ENCODE measurements at regions not wholly inside any gene's neighbourhood (a gene's known extent, or its start where the extent isn't known, plus 50 kb on each side); places are given as distances from the start of the nearest gene placed in this dataset.

DNA sequence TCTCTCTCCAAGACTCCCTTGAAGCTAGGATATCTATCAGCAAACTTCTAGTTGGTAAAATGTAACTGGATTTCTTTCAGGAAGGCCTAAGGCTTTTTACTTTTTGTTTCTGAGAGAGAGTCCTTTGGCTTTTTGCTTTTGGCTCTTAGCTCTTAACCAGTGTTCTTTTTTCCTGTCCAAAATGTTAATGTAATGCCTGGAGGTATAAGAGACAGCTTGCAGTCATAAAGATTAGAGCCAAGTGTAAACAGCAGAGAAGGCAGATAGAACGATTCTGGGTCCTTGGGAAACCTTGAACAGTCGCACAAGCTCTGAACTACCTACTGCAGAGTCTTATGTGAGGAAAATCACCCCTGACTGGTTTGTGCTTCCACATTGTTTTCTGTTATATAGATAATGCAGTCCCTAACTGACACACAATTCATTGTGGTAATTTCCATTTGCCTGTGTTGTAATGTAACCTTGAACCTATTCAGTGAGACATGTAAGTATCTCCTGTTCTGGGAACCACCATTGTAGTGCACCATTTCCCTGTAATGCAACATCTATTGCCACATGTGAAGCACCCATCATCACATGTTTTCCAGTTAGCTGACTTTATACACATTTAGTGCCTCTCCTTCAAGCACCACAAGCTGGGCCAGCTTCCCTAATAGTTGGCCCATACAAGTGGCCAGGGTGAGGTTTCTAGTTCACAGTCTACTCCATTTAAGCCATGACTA, 1311.9 kb downstream of the ROBO1 start:
- Histone ChIP-seq H3K27me3 (replicated peaks; ENCODE audit: control insufficient read depth, insufficient read depth, low read length) (no peaks in the 10 kb centered on the region), H3K36me3 (ENCODE audit: control insufficient read depth, insufficient read depth, low read length) (no peaks in the 10 kb centered on the region), H3K4me3 (replicated peaks; ENCODE audit: low read depth, low read length) (no peak overlapping the region)
- TF ChIP-seq, protein P1, sequence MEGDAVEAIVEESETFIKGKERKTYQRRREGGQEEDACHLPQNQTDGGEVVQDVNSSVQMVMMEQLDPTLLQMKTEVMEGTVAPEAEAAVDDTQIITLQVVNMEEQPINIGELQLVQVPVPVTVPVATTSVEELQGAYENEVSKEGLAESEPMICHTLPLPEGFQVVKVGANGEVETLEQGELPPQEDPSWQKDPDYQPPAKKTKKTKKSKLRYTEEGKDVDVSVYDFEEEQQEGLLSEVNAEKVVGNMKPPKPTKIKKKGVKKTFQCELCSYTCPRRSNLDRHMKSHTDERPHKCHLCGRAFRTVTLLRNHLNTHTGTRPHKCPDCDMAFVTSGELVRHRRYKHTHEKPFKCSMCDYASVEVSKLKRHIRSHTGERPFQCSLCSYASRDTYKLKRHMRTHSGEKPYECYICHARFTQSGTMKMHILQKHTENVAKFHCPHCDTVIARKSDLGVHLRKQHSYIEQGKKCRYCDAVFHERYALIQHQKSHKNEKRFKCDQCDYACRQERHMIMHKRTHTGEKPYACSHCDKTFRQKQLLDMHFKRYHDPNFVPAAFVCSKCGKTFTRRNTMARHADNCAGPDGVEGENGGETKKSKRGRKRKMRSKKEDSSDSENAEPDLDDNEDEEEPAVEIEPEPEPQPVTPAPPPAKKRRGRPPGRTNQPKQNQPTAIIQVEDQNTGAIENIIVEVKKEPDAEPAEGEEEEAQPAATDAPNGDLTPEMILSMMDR (IDR thresholded peaks at IDR 0.05; ENCODE audit: insufficient read depth, low read length, poor library complexity, severe bottlenecking): no peak
- no peak for DNase-seq (ENCODE audit: extremely low read depth, insufficient read length)

DNA sequence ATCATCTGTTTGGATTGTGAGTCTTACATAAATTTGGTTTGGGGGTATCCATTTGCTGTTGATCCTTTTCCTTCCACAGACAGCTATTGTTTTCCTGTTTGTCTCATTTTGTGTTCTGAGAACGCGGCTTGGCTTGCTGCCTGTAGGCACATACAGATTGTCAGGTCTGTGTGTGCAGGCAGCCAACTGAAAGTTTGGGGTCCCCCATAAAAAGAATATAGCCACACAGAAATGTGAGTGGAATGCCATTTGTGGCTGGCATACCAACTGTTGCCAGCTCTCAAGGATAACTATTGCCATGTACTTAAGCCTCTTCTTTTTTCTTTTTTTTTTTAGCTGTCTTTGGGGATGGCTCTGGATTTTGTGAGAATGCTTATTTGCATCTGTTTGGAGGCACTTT, 1308.0 kb downstream of the ROBO1 start:
- H3K4me3 ChIP-seq (replicated peaks; ENCODE audit: low read depth, low read length): no peak overlapping the region
- no peaks in the 10 kb centered on the region for H3K36me3 ChIP-seq (ENCODE audit: control insufficient read depth, insufficient read depth, low read length)
- TF ChIP-seq, protein P1 (IDR thresholded peaks at IDR 0.05; ENCODE audit: insufficient read depth, low read length, poor library complexity, severe bottlenecking): no peak
- DNase-seq (ENCODE audit: extremely low read depth, insufficient read length): no peak
- no peaks in the 10 kb centered on the region for H3K27me3 ChIP-seq (replicated peaks; ENCODE audit: control insufficient read depth, insufficient read depth, low read length)

DNA sequence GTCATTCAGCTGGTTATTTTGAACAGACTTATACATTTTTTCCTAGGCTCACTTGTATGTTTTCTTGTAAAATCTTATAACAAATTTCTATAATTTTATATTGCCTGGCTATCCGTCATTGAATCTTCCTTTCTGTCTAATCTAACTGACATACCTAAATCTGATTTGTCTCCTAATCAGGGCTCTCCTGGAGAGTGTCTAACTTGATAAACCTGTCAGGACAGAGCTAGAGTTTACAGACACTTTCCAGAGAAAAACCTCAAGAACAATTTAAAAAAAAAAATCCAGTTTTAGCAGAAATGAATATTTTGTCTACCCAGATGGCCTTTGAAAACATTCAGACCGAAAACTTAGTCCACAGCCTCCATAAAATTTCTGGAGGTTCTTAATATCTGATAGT, 1305.8 kb downstream of the ROBO1 start:
- H3K27me3 ChIP-seq (replicated peaks; ENCODE audit: control insufficient read depth, insufficient read depth, low read length): no peaks in the 10 kb centered on the region
- H3K4me3 ChIP-seq (replicated peaks; ENCODE audit: low read depth, low read length): no peak overlapping the region
- DNase-seq (ENCODE audit: extremely low read depth, insufficient read length): no peak
- TF ChIP-seq, protein P1 (IDR thresholded peaks at IDR 0.05; ENCODE audit: insufficient read depth, low read length, poor library complexity, severe bottlenecking): no peak
- no peaks in the 10 kb centered on the region for H3K36me3 ChIP-seq (ENCODE audit: control insufficient read depth, insufficient read depth, low read length)

DNA sequence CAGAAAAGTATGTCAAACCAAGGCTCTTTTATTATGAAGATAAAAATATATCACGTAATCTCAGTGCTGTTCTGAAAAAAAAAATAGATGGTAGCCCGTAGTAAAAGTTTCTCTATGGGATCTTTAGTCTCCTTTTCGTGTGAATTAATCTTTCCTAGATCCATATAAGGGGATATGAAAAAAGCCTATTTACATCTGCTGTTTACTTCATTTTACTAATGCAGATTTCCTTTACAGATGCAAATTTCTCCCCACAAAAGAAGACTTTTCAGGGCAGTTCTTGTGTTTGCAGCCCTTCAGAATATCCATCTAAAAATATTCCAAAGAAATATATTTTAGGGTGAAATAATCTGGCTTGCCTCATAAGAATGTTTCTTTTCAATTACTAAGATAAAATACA, 1291.7 kb downstream of the ROBO1 start:
- TF ChIP-seq, protein P1 (IDR thresholded peaks at IDR 0.05; ENCODE audit: insufficient read depth, low read length, poor library complexity, severe bottlenecking): no peak
- Histone ChIP-seq H3K27me3 (replicated peaks; ENCODE audit: control insufficient read depth, insufficient read depth, low read length) (no peaks in the 10 kb centered on the region), H3K4me3 (replicated peaks; ENCODE audit: low read depth, low read length) (no peak overlapping the region), H3K36me3 (ENCODE audit: control insufficient read depth, insufficient read depth, low read length) (no peaks in the 10 kb centered on the region)
- DNase-seq (ENCODE audit: extremely low read depth, insufficient read length): no peak

DNA sequence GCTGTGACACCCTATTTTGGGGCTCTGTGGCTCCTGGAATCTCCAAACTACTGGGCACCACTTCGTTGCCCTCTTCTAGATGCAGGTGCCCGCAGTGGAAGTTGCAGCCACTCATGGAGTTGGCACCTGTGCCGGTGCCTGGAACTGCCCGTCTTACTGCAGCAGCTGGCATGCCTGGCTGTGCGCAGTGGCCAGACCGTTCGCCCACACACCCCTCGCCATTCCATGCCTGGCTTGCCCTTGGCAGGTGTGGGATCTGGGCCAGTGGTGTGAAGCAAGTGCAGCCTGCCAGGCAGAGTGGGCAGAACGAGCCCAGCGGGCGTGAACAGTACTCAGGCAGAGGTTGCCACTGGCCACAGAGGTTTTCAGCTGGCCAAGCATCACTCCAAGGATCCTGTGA, 1286.7 kb downstream of the ROBO1 start:
- DNase-seq (ENCODE audit: extremely low read depth, insufficient read length): no peak
- TF ChIP-seq, protein P1 (IDR thresholded peaks at IDR 0.05; ENCODE audit: insufficient read depth, low read length, poor library complexity, severe bottlenecking): no peak
- H3K27me3 ChIP-seq (replicated peaks; ENCODE audit: control insufficient read depth, insufficient read depth, low read length): no peaks in the 10 kb centered on the region

DNA sequence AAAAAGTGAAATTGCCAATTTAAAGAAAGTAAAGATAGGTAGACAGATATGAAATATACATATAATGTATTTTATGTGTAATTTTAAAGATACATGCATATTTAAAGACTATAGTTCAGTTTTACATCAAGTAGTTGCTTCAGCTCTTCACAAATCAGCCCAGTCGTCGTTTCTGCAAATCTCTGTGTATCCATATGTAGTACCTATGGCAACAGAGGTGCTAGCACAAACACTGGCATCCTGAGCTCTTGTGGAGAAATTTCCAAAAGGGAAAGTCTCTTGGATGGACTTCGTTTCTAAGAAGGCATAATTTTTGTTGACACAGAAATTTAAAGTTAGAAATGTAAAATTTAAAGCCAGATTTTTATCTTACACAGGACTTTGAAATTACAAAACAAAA, 1284.7 kb downstream of the ROBO1 start:
- H3K27me3 ChIP-seq (replicated peaks; ENCODE audit: control insufficient read depth, insufficient read depth, low read length): no peaks in the 10 kb centered on the region
- H3K4me3 ChIP-seq (replicated peaks; ENCODE audit: low read depth, low read length): no peak overlapping the region
- DNase-seq (ENCODE audit: extremely low read depth, insufficient read length): no peak
- TF ChIP-seq, protein P1 (IDR thresholded peaks at IDR 0.05; ENCODE audit: insufficient read depth, low read length, poor library complexity, severe bottlenecking): no peak
- no peaks in the 10 kb centered on the region for H3K36me3 ChIP-seq (ENCODE audit: control insufficient read depth, insufficient read depth, low read length)

More for the DNA sequence above, 1286.7 kb downstream of the ROBO1 start:
- Histone ChIP-seq H3K36me3 (ENCODE audit: control insufficient read depth, insufficient read depth, low read length) (no peaks in the 10 kb centered on the region), H3K4me3 (replicated peaks; ENCODE audit: low read depth, low read length) (no peak overlapping the region)

Data from GM06990 (cell line).